GM20000 (cell line): ENCODE measurements at regions not wholly inside any gene's neighbourhood (a gene's known extent, or its start where the extent isn't known, plus 50 kb on each side); places are given as distances from the start of the nearest gene placed in this dataset.

Source experiments
- DNase-seq: peaks from one replicate; pipeline ENCODE4 v3.0.0; 2012; ENCODE audit warnings: low spot score
- CTCF ChIP-seq: IDR thresholded peaks from 2 replicates; pipeline ENCODE4 v1.5.1; 2012; ENCODE audit warnings: mild to moderate bottlenecking, control low read depth; ENCODE audit errors: extremely low read depth, missing control alignments

GRCh38 chr3:16809482-16809881 lies 75.3 kb upstream of the PLCL2 start:
- DNase-seq = no peak
- no peak for TF ChIP-seq CTCF

- no peak for TF ChIP-seq CTCF
- DNase-seq = no peak
Measured at GRCh38 chr3:16809993-16810392, 74.8 kb upstream of the PLCL2 start.

- no peak for TF ChIP-seq CTCF
- DNase-seq = no peak
Measured at GRCh38 chr3:16810593-16811367, 74.0 kb upstream of the PLCL2 start.

- TF ChIP-seq CTCF = no peak
- DNase-seq = no peak
Measured at GRCh38 chr3:16811950-16812349, 72.8 kb upstream of the PLCL2 start.

GRCh38 chr3:16813336-16813735 lies 71.4 kb upstream of the PLCL2 start:
- no peak for DNase-seq
- TF ChIP-seq CTCF = no peak

- peak; percentile 63 for DNase-seq
- no peak for TF ChIP-seq CTCF
Measured at GRCh38 chr3:16816048-16816780, 68.5 kb upstream of the PLCL2 start.

- no peak for TF ChIP-seq CTCF
- no peak for DNase-seq
Measured at GRCh38 chr3:16817197-16817596, 67.6 kb upstream of the PLCL2 start.
